ENCODE measurements at regions not wholly inside any gene's neighbourhood (a gene's known extent, or its start where the extent isn't known, plus 50 kb on each side); places are given as distances from the start of the nearest gene placed in this dataset.

DNA sequence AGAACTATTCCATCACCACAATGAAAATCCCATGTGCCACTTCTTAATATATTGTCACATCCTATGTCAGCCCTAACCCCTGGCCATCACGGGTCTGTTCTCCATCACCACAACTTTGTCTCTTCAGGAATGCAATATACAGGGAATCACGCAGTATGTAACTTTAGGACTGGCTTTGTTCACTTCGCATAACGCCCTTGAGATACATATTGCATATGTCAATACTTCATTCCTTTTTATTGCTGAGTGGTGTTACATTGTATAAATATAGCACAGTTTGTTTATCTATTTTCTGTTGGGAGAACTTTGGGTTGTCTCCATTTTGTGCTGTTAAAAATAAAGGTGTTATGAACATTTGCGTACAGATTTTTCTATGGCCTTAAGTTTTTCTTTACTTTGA lies 195.4 kb upstream of the ZMIZ1 start:
- Histone ChIP-seq H3K4me2 (no peak overlapping the region), H4K20me1 (no peaks in the 10 kb centered on the region), H3K9ac (no peak overlapping the region), H3K4me1 (no peaks in the 10 kb centered on the region), H3K4me3 (no peak overlapping the region), H3K27me3 (no peaks in the 10 kb centered on the region), H3K27ac (no peak overlapping the region), H3K36me3 (no peaks in the 10 kb centered on the region), H3K9me3 (replicated peaks in 1 of 11) (peaks cover 2 to 12% (median 8%) of the 10 kb centered on the region in 11 experiments; a peak in 18 of 22 replicates)
- no peak for TF ChIP-seq Cebpa-rat (IDR thresholded peaks at IDR 0.05)

- H3K27me3 ChIP-seq, result no peaks in the 10 kb centered on the region
- H3K4me3 ChIP-seq, result no peak overlapping the region
- H3K9me3 ChIP-seq (replicated peaks in 1 of 11), result peaks cover 21 to 30% (median 27%) of the 10 kb centered on the region in 11 experiments
- no peak overlapping the region for H3K27ac ChIP-seq
- no peaks in the 10 kb centered on the region for H3K36me3 ChIP-seq
- H4K20me1 ChIP-seq, result no peaks in the 10 kb centered on the region
- H3K9ac ChIP-seq, result no peak overlapping the region
- no peaks in the 10 kb centered on the region for H3K4me1 ChIP-seq
- no peak overlapping the region for H3K4me2 ChIP-seq
- no peak for TF ChIP-seq Cebpa-rat (IDR thresholded peaks at IDR 0.05)
These were observed 193.4 kb upstream of the ZMIZ1 start for GRCh38 chr10:78875331-78875877.

DNA sequence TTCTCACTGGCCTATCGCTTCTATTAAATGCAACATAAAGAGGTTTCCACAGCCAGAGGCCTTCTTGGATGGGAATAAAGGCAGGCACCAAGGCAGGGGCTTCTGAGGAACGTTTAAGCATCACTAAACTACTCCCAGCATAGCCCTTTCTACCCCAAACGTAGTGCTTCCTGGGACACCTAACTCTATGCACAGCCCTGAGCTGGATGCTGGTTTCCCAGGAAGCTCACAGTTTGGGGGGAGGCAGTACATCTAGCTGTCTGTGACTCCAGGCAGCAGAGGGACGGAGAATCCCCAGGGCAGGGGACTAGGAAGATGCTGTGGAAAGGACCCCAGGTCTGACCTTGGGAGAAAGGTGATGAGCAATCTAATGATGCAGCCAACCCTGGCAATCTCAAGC lies 192.8 kb upstream of the ZMIZ1 start:
- Histone ChIP-seq H3K27me3 (no peaks in the 10 kb centered on the region), H3K27ac (no peak overlapping the region), H3K9me3 (replicated peaks in 1 of 11) (peaks cover 21 to 30% (median 27%) of the 10 kb centered on the region in 11 experiments)

GRCh38 chr10:78876449-78876848 lies 192.3 kb upstream of the ZMIZ1 start:
- H3K9ac ChIP-seq, result no peak overlapping the region
- no peaks in the 10 kb centered on the region for H3K36me3 ChIP-seq
- H3K27me3 ChIP-seq, result no peaks in the 10 kb centered on the region
- H3K27ac ChIP-seq, result no peak overlapping the region
- no peaks in the 10 kb centered on the region for H4K20me1 ChIP-seq
- H3K4me1 ChIP-seq, result no peaks in the 10 kb centered on the region
- no peak overlapping the region for H3K4me3 ChIP-seq
- no peak overlapping the region for H3K4me2 ChIP-seq
- no peak for TF ChIP-seq Cebpa-rat (IDR thresholded peaks at IDR 0.05)
- H3K9me3 ChIP-seq (replicated peaks in 1 of 11), result peaks cover 21 to 30% (median 27%) of the 10 kb centered on the region in 11 experiments

More for the DNA sequence above, 192.8 kb upstream of the ZMIZ1 start:
- H3K4me2 ChIP-seq, result no peak overlapping the region
- no peak overlapping the region for H3K9ac ChIP-seq
- H3K4me1 ChIP-seq, result no peaks in the 10 kb centered on the region
- H3K4me3 ChIP-seq, result no peak overlapping the region
- H3K36me3 ChIP-seq, result no peaks in the 10 kb centered on the region
- H4K20me1 ChIP-seq, result no peaks in the 10 kb centered on the region
- no peak for TF ChIP-seq Cebpa-rat (IDR thresholded peaks at IDR 0.05)

DNA sequence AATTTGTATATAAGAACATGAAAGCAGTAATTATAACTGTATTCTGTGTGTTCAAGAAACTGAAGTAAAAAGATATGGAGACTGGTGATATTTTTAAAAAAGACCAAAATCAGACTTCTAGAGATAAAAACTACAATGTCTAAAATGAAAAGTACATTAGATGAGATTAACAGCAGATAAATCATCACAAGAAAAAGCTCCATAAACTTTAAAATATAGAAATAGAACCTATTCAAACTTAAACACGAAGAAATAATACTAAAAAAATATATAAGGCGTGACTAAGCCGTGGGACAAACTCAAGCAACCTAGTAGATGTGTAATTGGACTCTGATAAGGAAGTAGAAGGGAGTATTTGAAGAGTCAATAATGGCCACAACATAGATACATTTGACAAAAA lies 189.1 kb upstream of the ZMIZ1 start:
- H3K4me3 ChIP-seq, result no peak overlapping the region
- H3K9ac ChIP-seq, result no peak overlapping the region
- H3K4me2 ChIP-seq, result no peak overlapping the region
- H4K20me1 ChIP-seq, result no peaks in the 10 kb centered on the region
- H3K4me1 ChIP-seq, result no peaks in the 10 kb centered on the region
- H3K27ac ChIP-seq, result no peak overlapping the region
- H3K27me3 ChIP-seq, result no peaks in the 10 kb centered on the region
- TF ChIP-seq Cebpa-rat (IDR thresholded peaks at IDR 0.05), result no peak
- peaks cover 21 to 37% (median 32%) of the 10 kb centered on the region in 11 experiments for H3K9me3 ChIP-seq (replicated peaks in 1 of 11)
- no peaks in the 10 kb centered on the region for H3K36me3 ChIP-seq

DNA sequence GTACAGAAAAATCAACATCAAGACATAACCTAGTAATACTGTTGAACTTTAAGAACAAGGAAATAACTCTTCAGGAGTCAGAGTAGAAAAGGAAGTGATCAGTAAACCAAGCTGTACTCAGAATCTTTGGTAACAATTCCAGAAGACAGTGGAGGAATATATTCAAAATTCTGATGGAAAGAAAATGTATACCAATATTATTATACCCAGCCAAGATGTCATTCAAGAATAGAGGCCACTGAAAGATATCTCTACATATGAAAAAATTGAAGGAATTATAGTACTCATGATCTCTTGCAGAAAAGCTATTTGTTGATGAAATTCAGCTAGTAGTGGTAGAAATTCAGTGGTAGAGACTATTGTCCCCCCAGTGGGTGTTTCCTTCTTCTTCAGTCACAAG lies 182.6 kb upstream of the ZMIZ1 start:
- no peaks in the 10 kb centered on the region for H3K27me3 ChIP-seq
- no peaks in the 10 kb centered on the region for H3K36me3 ChIP-seq
- H3K4me2 ChIP-seq, result no peak overlapping the region
- no peak overlapping the region for H3K4me3 ChIP-seq
- no peak for TF ChIP-seq Cebpa-rat (IDR thresholded peaks at IDR 0.05)
- H3K9me3 ChIP-seq (replicated peaks in 1 of 11), result peaks cover 25 to 36% (median 29%) of the 10 kb centered on the region in 11 experiments
- H3K9ac ChIP-seq, result no peak overlapping the region
- H4K20me1 ChIP-seq, result no peaks in the 10 kb centered on the region
- peaks cover 0 to 10% (median 0%) of the 10 kb centered on the region in 10 experiments; a peak in 5 of 20 replicates for H3K4me1 ChIP-seq
- H3K27ac ChIP-seq, result no peak overlapping the region

GRCh38 chr10:78889536-78890063 lies 179.2 kb upstream of the ZMIZ1 start:
- H3K27me3 ChIP-seq, result no peaks in the 10 kb centered on the region
- no peak overlapping the region for H3K9ac ChIP-seq
- H3K4me3 ChIP-seq, result no peak overlapping the region
- peak overlapping the region in 3 of 11 experiments; percentile 13 to 42 (median 23); a peak in 3 of 22 replicates for H3K4me2 ChIP-seq
- H4K20me1 ChIP-seq, result no peaks in the 10 kb centered on the region
- no peaks in the 10 kb centered on the region for H3K36me3 ChIP-seq
- H3K4me1 ChIP-seq, result peaks cover 0 to 15% (median 8%) of the 10 kb centered on the region in 10 experiments; a peak in 12 of 20 replicates
- H3K27ac ChIP-seq, result no peak overlapping the region
- peaks cover 23 to 27% (median 25%) of the 10 kb centered on the region in 11 experiments for H3K9me3 ChIP-seq (replicated peaks in 1 of 11)
- TF ChIP-seq Cebpa-rat (IDR thresholded peaks at IDR 0.05), result no peak

DNA sequence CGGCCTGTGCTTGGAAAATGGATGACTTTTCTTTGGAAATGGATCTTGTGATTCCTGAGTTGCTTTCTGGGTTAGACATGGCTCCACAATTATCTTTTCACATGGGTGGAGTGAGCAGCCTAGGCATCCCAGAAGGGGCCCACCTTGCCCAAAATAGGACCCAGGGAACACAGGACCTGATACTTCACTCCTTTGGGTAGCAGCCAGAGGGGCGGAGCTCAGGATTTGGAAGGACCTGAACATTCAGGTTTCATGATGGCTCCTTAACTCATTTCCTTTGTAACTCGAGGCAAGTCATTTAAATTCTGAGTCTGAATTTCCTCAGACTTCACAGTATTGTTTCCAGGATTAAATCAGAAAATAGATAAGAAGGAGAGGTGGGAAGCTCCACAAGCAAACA lies 178.3 kb upstream of the ZMIZ1 start:
- no peak for TF ChIP-seq Cebpa-rat (IDR thresholded peaks at IDR 0.05)
- Histone ChIP-seq H3K9me3 (replicated peaks in 1 of 11) (peaks cover 14 to 18% (median 16%) of the 10 kb centered on the region in 11 experiments), H4K20me1 (no peaks in the 10 kb centered on the region), H3K4me1 (peaks cover 5 to 20% (median 15%) of the 10 kb centered on the region in 10 experiments; a peak in 17 of 20 replicates), H3K27me3 (no peaks in the 10 kb centered on the region), H3K36me3 (no peaks in the 10 kb centered on the region), H3K9ac (no peak overlapping the region), H3K4me3 (no peak overlapping the region), H3K4me2 (no peak overlapping the region; a peak in 1 of 22 replicates), H3K27ac (no peak overlapping the region)

GRCh38 chr10:78891741-78892140 lies 177.0 kb upstream of the ZMIZ1 start:
- no peaks in the 10 kb centered on the region for H3K27me3 ChIP-seq
- H3K9me3 ChIP-seq (replicated peaks in 1 of 11), result peaks cover 2 to 5% (median 4%) of the 10 kb centered on the region in 11 experiments; a peak in 21 of 22 replicates
- no peak for TF ChIP-seq Cebpa-rat (IDR thresholded peaks at IDR 0.05)
- H3K9ac ChIP-seq, result no peak overlapping the region
- no peaks in the 10 kb centered on the region for H3K36me3 ChIP-seq
- H3K4me2 ChIP-seq, result peak overlapping the region in 3 of 11 experiments; percentile 13 to 39 (median 28); a peak in 3 of 22 replicates
- peaks cover 5 to 21% (median 15%) of the 10 kb centered on the region in 10 experiments; a peak in 17 of 20 replicates for H3K4me1 ChIP-seq
- H3K4me3 ChIP-seq, result no peak overlapping the region
- no peak overlapping the region for H3K27ac ChIP-seq
- no peaks in the 10 kb centered on the region for H4K20me1 ChIP-seq

Measured in BLaER1 treated with 17β-estradiol and CSF1 and Interleukin-3, amounts not matched to agents 10 nM and 100 nM (cell line).